ENCODE measurements at regions not wholly inside any gene's neighbourhood (a gene's known extent, or its start where the extent isn't known, plus 50 kb on each side); places are given as distances from the start of the nearest gene placed in this dataset.

- Histone ChIP-seq H3K4me1 (ENCODE audit: insufficient read depth) (peaks cover 15% of the 10 kb centered on the region; the same call in 1 of the 2 replicates), H4K20me1 (replicated peaks; ENCODE audit: insufficient read depth) (no peaks in the 10 kb centered on the region), H2AFZ (no peak overlapping the region), H3K9me2 (ENCODE audit: insufficient read depth) (no peaks in the 10 kb centered on the region), H3K27me3 (ENCODE audit: insufficient read depth) (no peaks in the 10 kb centered on the region), H3K4me3 (no peak overlapping the region), H3K79me2 (replicated peaks; ENCODE audit: insufficient read depth) (no peaks in the 10 kb centered on the region), H3K4me2 (no peak overlapping the region), H3F3A (replicated peaks; ENCODE audit: low read depth) (no peaks in the 10 kb centered on the region), H3K36me3 (ENCODE audit: insufficient read depth) (no peaks in the 10 kb centered on the region), H3K27ac (ENCODE audit: low read depth) (no peak overlapping the region)
- ATAC-seq (no peak), DNase-seq (ENCODE audit: low spot score) (no peak)
- Mint-ChIP-seq H3K27me3 (ENCODE audit: insufficient read depth, low read depth, poor library complexity) (no peaks in the 10 kb centered on the region), H3K36me3 (ENCODE audit: low read depth) (no peaks in the 10 kb centered on the region; the same call in 2 of the 3 replicates), H3K9me3 (no peaks in the 10 kb centered on the region), H3K27ac (no peak overlapping the region; the same call in 1 of the 2 replicates), H3K4me1 (peaks cover 22% of the 10 kb centered on the region; the same call in 2 of the 3 replicates), H3K4me3 (no peak overlapping the region)
- TF ChIP-seq REST (IDR thresholded peaks at IDR 0.05; ENCODE audit: unreplicated experiment) (no peak), STAT1 (IDR thresholded peaks at IDR 0.05; ENCODE audit: unreplicated experiment) (no peak), EZH2 (IDR thresholded peaks at IDR 0.05; ENCODE audit: low read depth, unreplicated experiment) (no peak), ZNF462 (CRISPR knock-in tag; IDR thresholded peaks at IDR 0.05) (no peak), CREB1 (CRISPR knock-in tag; IDR thresholded peaks at IDR 0.05; ENCODE audit: low read depth) (no peak), ZNF331 (CRISPR knock-in tag; IDR thresholded peaks at IDR 0.05; ENCODE audit: low read depth) (no peak), NANOG (IDR thresholded peaks at IDR 0.05; ENCODE audit: borderline replicate concordance) (no peak), POLR2AphosphoS5 (IDR thresholded peaks at IDR 0.05; ENCODE audit: low read depth) (no peak), ETS1 (IDR thresholded peaks at IDR 0.05) (no peak)
Observed at GRCh38 chr2:144893464-144893863, 373.5 kb upstream of the ZEB2 start.

All from GM23338 (cell line).